HL-60 (cell line): ENCODE measurements at regions not wholly inside any gene's neighbourhood (a gene's known extent, or its start where the extent isn't known, plus 50 kb on each side); places are given as distances from the start of the nearest gene placed in this dataset.

ENCODE experiments used
- DNase-seq, 2 experiments: peaks; one replicate each; pipeline ENCODE4 v3.0.0-alpha.2; 2010 to 2020; ENCODE audit warnings: low read depth in 1 of 2, low spot score in 1 of 2
- H3K27ac ChIP-seq: fragments of 250-450 bp; sonication (Bioruptor Pico); replicated peaks from 2 replicates; pipeline ENCODE4 v1.5.1; 2020; ENCODE audit warnings: mild to moderate bottlenecking, moderate library complexity
- H3K27me3 ChIP-seq: fragments of 250-450 bp; sonication (Bioruptor Pico); 2 replicates; pipeline ENCODE4 v1.5.1; 2021; ENCODE audit warnings: mild to moderate bottlenecking, moderate library complexity; ENCODE audit not compliant: insufficient read depth, poor library complexity, severe bottlenecking
- H3K4me3 ChIP-seq: replicated peaks from 2 replicates; pipeline ENCODE4 v1.5.1; 2011; ENCODE audit warnings: mild to moderate bottlenecking, control low read depth, low read length; ENCODE audit not compliant: insufficient read depth
- CTCF ChIP-seq: IDR thresholded peaks from one replicate; pipeline ENCODE4 v1.5.1; 2011; ENCODE audit warnings: low read length, control low read depth, inconsistent platforms; ENCODE audit not compliant: insufficient read depth
- GABPA ChIP-seq: IDR thresholded peaks from 2 replicates; pipeline ENCODE4 v1.6.1; 2012; ENCODE audit warnings: low read depth
- POLR2AphosphoS5 ChIP-seq: IDR thresholded peaks from 2 replicates; pipeline ENCODE4 v1.6.1; 2012; ENCODE audit warnings: low read depth
- REST ChIP-seq: IDR thresholded peaks from 2 replicates; pipeline ENCODE4 v1.6.1; 2012; ENCODE audit warnings: low read depth; ENCODE audit not compliant: insufficient replicate concordance
- SPI1 ChIP-seq: IDR thresholded peaks from 2 replicates; pipeline ENCODE4 v1.6.1; 2012; ENCODE audit warnings: low read depth, mild to moderate bottlenecking, borderline replicate concordance

DNA sequence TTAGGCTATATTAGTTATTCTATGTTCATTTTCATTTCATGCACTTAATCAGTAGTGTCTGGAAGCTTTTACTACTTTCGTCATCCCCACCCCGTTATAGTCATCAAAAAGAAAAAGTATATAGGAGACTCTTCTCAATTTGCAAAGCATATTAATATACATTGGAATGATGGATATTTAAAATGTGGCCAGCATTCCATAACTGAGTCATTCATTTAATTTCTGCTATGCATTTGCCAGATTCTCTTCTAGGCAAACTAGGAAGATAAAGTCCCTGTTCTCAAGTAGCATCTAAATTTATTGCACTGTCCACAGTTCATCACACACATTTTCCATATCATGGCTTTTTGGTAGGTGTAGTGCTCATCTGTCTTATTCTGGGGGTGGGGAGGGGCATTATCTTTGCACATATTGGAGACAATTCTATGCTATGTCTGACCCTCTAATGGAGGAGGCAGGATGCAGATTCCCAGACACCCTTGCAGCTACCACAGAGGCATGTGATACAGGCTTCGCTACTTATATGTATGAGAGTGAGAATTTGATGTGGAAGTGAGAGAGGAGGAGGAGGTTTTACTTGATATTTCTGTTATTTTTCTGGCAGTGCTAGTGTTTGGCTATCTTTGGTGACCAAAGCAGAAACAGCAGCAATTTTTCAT, 125.8 kb downstream of the CTH start:
- no peak for TF ChIP-seq REST
- no peak for TF ChIP-seq CTCF
- no peak for TF ChIP-seq POLR2AphosphoS5
- TF ChIP-seq GABPA: no peak
- no peak for TF ChIP-seq SPI1
- Histone ChIP-seq H3K4me3 (no peak overlapping the region), H3K27me3 (no peaks in the 10 kb centered on the region), H3K27ac (no peak overlapping the region)
- no peak for DNase-seq

DNA sequence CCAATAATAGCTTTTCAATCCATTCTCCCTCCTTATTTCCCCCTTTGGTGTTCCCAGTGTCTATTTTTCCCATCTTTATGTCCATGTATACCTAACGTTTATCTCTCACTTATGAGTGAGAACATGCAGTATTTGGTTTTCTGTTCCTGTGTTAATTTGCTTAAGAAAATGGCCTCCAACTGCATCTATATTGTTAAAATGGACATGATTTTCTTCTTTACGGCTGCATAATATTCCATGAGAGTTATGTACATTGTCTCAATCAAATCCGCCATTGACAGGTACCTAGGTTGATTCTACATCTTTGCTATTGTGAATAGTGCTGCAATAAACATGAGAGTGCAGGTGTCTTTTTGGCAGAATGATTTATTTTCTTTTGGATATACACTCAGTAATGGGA, 126.7 kb downstream of the CTH start:
- H3K27ac ChIP-seq: no peak overlapping the region
- peaks cover 3% of the 10 kb centered on the region for H3K27me3 ChIP-seq
- no peak overlapping the region for H3K4me3 ChIP-seq
- no peak for DNase-seq
- no peak for TF ChIP-seq SPI1
- TF ChIP-seq REST: no peak
- no peak for TF ChIP-seq POLR2AphosphoS5

DNA sequence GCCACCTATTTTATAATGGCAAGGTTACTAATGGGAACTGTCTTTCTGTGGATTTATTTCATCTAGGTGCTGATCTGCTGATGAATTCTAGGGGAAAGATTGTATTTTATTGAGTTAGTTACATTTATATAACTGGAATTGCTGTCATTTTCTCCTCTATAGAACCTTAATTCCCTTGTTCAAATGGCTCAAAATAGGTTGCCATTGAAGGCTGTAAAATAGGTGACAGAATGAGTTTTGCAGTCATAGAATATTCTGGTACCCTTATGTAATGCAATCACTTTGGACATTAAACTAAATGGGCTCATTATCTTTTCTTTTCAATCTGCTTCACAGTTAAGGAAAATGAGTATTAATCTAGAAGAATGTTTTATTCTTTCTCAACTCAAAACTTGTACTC, 131.0 kb downstream of the CTH start:
- Histone ChIP-seq H3K4me3 (no peak overlapping the region), H3K27me3 (peaks cover 3% of the 10 kb centered on the region), H3K27ac (no peak overlapping the region)
- TF ChIP-seq CTCF: no peak
- no peak for TF ChIP-seq REST
- TF ChIP-seq GABPA: no peak
- TF ChIP-seq SPI1: no peak
- TF ChIP-seq POLR2AphosphoS5: no peak
- no peak for DNase-seq

DNA sequence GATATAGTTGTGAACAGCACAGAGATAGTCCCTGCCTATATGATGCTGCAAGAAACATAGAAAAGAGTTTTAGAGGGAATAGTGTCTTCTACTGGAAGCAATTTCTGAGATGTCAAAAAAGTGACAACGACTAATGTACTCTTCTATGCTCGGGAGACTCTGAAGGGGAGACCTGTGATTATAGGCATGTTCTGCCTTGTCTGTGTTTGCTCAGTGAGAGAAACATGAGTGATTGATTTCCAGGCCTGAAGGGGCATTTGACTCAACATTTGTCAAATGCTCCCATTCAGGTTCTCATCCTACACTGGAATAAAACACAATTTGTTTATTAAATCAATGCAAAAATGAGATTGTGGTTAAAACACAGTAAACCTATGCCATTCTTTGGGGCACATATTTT, 131.8 kb downstream of the CTH start:
- no peak overlapping the region for H3K4me3 ChIP-seq
- no peak overlapping the region for H3K27ac ChIP-seq
- TF ChIP-seq CTCF (no peak), POLR2AphosphoS5 (no peak), REST (no peak), SPI1 (no peak), GABPA (no peak)
- H3K27me3 ChIP-seq: peaks cover 3% of the 10 kb centered on the region
- no peak for DNase-seq
